ACC112 (cell line): ENCODE measurements at regions not wholly inside any gene's neighbourhood (a gene's known extent, or its start where the extent isn't known, plus 50 kb on each side); places are given as distances from the start of the nearest gene placed in this dataset.

Experiments
- H2AFZ ChIP-seq: fragments of 200-600 bp; sonication (generic); one replicate; pipeline ENCODE4 v1.6.0; 2017; ENCODE audit warnings: antibody characterized with exemption, low read length; ENCODE audit not compliant: unreplicated experiment
- H3K27ac ChIP-seq: fragments of 200-600 bp; sonication (generic); 2 replicates; pipeline ENCODE4 v1.5.1; 2014; ENCODE audit warnings: low read depth, mild to moderate bottlenecking, antibody characterized with exemption, low read length, moderate library complexity
- H3K27me3 ChIP-seq: fragments of 200-600 bp; sonication (generic); 2 replicates; pipeline ENCODE4 v1.6.1; 2014; ENCODE audit warnings: mild to moderate bottlenecking, antibody characterized with exemption, low read length, moderate library complexity, mixed read lengths; ENCODE audit not compliant: insufficient read depth
- H3K36me3 ChIP-seq: fragments of 200-600 bp; sonication (generic); 2 replicates; pipeline ENCODE4 v1.6.1; 2016; ENCODE audit warnings: mild to moderate bottlenecking, antibody characterized with exemption, low read length, moderate library complexity, mixed read lengths; ENCODE audit not compliant: insufficient read depth
- H3K4me1 ChIP-seq: fragments of 200-600 bp; sonication (generic); one replicate; pipeline ENCODE4 v1.6.1; 2016; ENCODE audit warnings: low read length, mixed read lengths; ENCODE audit not compliant: insufficient read depth, unreplicated experiment, control insufficient read depth
- H3K4me3 ChIP-seq: fragments of 200-600 bp; sonication (generic); 2 replicates; pipeline ENCODE4 v1.5.1; 2014; ENCODE audit warnings: mild to moderate bottlenecking, low read depth, low read length
- H3K79me2 ChIP-seq: fragments of 200-600 bp; sonication (generic); one replicate; pipeline ENCODE4 v1.6.0; 2016; ENCODE audit warnings: low read length; ENCODE audit not compliant: control insufficient read depth, unreplicated experiment, insufficient read depth

DNA sequence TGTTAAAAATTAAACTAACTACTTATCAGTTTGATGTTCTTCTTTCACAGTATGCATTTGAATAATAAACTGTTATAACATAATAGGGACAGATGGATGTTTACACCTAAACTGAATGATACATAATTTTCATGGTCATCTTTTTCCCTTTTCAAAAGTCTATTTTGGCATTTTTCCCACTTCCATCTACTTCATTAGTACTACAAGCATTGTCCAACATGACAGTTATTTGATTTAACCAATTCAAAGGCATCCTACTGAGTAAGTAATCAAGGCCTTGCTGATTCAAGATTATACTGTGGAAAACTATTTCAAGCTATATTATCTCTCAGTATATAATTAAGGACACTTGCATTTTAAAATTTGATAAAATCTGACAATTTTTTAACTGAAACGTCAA, 212.9 kb downstream of the FAT4 start:
- Histone ChIP-seq H3K79me2 (no peaks in the 10 kb centered on the region), H3K27ac (no peak overlapping the region), H2AFZ (no peak overlapping the region), H3K4me3 (no peak overlapping the region), H3K27me3 (no peaks in the 10 kb centered on the region), H3K4me1 (no peaks in the 10 kb centered on the region), H3K36me3 (no peaks in the 10 kb centered on the region)

DNA sequence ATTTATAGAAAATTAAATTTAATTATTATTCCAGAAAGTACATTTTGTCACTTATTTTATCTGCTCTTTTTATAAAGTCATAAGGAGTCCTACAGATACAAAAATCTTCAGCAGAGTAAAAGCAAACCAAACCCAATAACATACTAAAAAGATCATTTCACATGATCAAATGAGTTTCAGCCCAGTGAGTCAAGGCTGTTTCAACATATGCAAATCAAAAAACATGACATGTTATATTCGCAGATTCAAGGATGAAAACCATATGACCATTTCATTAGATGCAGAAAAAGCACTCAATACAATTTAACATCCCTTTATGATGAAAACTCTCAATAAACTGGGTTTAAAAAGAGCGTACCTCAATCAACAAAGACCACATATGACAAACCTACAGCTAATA, 214.3 kb downstream of the FAT4 start:
- H3K27me3 ChIP-seq: no peaks in the 10 kb centered on the region
- H3K27ac ChIP-seq: no peak overlapping the region
- H3K4me1 ChIP-seq: no peaks in the 10 kb centered on the region
- no peaks in the 10 kb centered on the region for H3K79me2 ChIP-seq
- peak overlapping the region; percentile 26 for H2AFZ ChIP-seq
- peak overlapping the region; percentile 49; the same call in 1 of the 2 replicates for H3K4me3 ChIP-seq
- H3K36me3 ChIP-seq: no peaks in the 10 kb centered on the region

GRCh38 chr4:125538670-125539069, 223.9 kb downstream of the FAT4 start:
- no peaks in the 10 kb centered on the region for H3K79me2 ChIP-seq
- H3K36me3 ChIP-seq: no peaks in the 10 kb centered on the region
- H2AFZ ChIP-seq: peak overlapping the region; percentile 65
- no peak overlapping the region for H3K27ac ChIP-seq
- no peak overlapping the region for H3K4me3 ChIP-seq
- no peaks in the 10 kb centered on the region for H3K4me1 ChIP-seq
- no peaks in the 10 kb centered on the region for H3K27me3 ChIP-seq

DNA sequence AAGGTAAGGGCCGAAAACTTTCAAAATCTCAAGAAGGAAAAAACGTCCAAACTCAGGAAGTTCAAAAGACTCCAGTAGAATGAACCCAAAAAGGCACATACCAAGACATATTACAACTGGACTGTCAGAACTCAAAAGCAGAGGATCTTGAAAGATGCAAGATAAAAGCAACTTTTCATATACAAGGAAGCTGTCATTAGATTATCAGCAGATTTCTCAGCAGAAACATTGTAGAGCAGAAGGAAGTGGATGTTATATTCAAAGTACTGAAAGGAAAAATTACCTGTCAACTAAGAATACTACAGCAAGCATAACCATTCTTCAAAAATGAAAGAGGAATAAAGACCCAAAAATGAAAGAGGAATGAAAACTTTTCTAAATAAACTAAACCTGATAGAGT, 224.9 kb downstream of the FAT4 start:
- no peaks in the 10 kb centered on the region for H3K79me2 ChIP-seq
- no peak overlapping the region for H3K4me3 ChIP-seq
- no peak overlapping the region for H3K27ac ChIP-seq
- H2AFZ ChIP-seq: no peak overlapping the region
- H3K27me3 ChIP-seq: no peaks in the 10 kb centered on the region
- no peaks in the 10 kb centered on the region for H3K4me1 ChIP-seq
- H3K36me3 ChIP-seq: no peaks in the 10 kb centered on the region

GRCh38 chr4:125541836-125542385, 227.2 kb downstream of the FAT4 start:
- H3K27ac ChIP-seq: no peak overlapping the region
- no peak overlapping the region for H2AFZ ChIP-seq
- no peaks in the 10 kb centered on the region for H3K36me3 ChIP-seq
- H3K4me3 ChIP-seq: no peak overlapping the region
- no peaks in the 10 kb centered on the region for H3K79me2 ChIP-seq
- no peaks in the 10 kb centered on the region for H3K27me3 ChIP-seq
- H3K4me1 ChIP-seq: no peaks in the 10 kb centered on the region

- Histone ChIP-seq H2AFZ (no peak overlapping the region), H3K79me2 (no peaks in the 10 kb centered on the region), H3K27me3 (no peaks in the 10 kb centered on the region), H3K36me3 (no peaks in the 10 kb centered on the region), H3K4me3 (no peak overlapping the region), H3K27ac (no peak overlapping the region), H3K4me1 (no peaks in the 10 kb centered on the region)
Measured at GRCh38 chr4:125546272-125546671, 231.5 kb downstream of the FAT4 start.

DNA sequence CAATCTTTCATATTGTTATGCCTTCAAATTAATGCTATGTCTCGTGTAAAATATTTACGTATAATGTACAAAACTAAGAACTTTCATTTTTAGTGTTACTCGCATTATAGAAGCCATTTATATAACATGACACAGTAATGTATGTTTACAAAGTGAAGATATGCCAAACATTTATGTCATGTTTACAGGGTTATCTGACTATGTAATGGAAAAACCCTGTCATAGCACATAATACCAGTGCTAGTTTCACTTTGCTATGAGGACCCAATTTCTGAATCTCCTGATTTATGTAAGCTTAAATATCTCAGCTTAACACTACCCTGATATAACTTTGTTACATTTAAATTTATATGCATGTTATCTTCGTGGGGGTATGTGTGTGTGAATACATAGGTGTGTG, 233.1 kb downstream of the FAT4 start:
- H3K27ac ChIP-seq: no peak overlapping the region
- H3K36me3 ChIP-seq: no peaks in the 10 kb centered on the region
- no peaks in the 10 kb centered on the region for H3K27me3 ChIP-seq
- peak overlapping the region; percentile 74 for H2AFZ ChIP-seq
- H3K4me3 ChIP-seq: peak overlapping the region; percentile 59
- no peaks in the 10 kb centered on the region for H3K4me1 ChIP-seq
- H3K79me2 ChIP-seq: no peaks in the 10 kb centered on the region

DNA sequence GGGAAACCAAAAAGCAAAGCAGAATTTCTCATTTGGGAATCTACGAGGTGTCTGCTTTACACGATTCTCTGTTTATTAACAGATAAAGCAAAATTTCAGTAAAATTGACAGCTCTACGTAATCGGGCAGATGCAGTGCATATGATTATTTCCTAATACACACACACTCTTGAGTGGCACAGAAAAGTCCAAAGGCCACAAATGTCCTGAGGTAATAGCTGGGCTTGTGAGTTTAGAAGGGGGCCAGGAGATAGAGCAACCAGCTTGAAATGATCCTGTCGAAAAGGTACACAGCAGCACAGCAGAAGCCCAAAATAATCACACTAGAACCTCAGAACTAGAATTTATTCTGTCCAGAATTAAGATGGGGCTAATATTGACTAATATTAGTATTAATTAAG, 236.0 kb downstream of the FAT4 start:
- H2AFZ ChIP-seq: no peak overlapping the region
- no peaks in the 10 kb centered on the region for H3K36me3 ChIP-seq
- no peak overlapping the region for H3K27ac ChIP-seq
- H3K4me1 ChIP-seq: no peaks in the 10 kb centered on the region
- no peak overlapping the region for H3K4me3 ChIP-seq
- no peaks in the 10 kb centered on the region for H3K27me3 ChIP-seq
- no peaks in the 10 kb centered on the region for H3K79me2 ChIP-seq

DNA sequence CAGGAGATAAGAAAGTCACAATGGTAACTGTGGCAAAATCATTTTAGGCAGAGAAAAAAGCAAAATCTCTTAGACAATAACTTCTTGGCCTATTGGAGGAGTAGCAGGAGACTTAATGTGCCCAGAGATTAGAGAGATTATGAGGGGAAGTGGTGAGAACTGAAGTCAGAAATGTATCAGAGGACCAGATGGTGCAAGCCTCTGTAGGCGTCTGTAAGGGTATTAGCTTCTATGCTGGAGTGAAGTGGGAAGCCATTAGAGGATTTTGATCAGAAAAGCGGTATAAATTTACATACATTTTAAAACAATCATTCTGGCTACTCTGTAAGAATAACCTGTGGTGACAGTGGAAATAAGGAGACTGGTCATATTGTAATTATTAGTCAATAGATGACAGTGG, 236.7 kb downstream of the FAT4 start:
- Histone ChIP-seq H3K79me2 (no peaks in the 10 kb centered on the region), H3K36me3 (no peaks in the 10 kb centered on the region), H3K4me3 (no peak overlapping the region), H3K4me1 (no peaks in the 10 kb centered on the region), H3K27me3 (no peaks in the 10 kb centered on the region), H2AFZ (no peak overlapping the region), H3K27ac (no peak overlapping the region)

- no peaks in the 10 kb centered on the region for H3K36me3 ChIP-seq
Measured at GRCh38 chr4:125551967-125552366, 237.2 kb downstream of the FAT4 start.

GRCh38 chr4:125572601-125573000, 257.8 kb downstream of the FAT4 start:
- no peaks in the 10 kb centered on the region for H3K27me3 ChIP-seq
- H3K27ac ChIP-seq: no peak overlapping the region
- no peaks in the 10 kb centered on the region for H3K4me1 ChIP-seq
- H2AFZ ChIP-seq: no peak overlapping the region
- no peak overlapping the region for H3K4me3 ChIP-seq
- H3K79me2 ChIP-seq: no peaks in the 10 kb centered on the region
- no peaks in the 10 kb centered on the region for H3K36me3 ChIP-seq

More at GRCh38 chr4:125551967-125552366, 237.2 kb downstream of the FAT4 start:
- Histone ChIP-seq H3K4me3 (no peak overlapping the region), H3K4me1 (no peaks in the 10 kb centered on the region), H3K79me2 (no peaks in the 10 kb centered on the region), H3K27ac (no peak overlapping the region), H3K27me3 (no peaks in the 10 kb centered on the region), H2AFZ (no peak overlapping the region)
